ENCODE measurements at regions not wholly inside any gene's neighbourhood (a gene's known extent, or its start where the extent isn't known, plus 50 kb on each side); places are given as distances from the start of the nearest gene placed in this dataset.

- no peak overlapping the region for H3K9ac ChIP-seq (ENCODE audit: low read length)
- no peaks in the 10 kb centered on the region for H3F3A ChIP-seq (ENCODE audit: insufficient read depth, low read length, poor library complexity, severe bottlenecking)
- no peak overlapping the region for H3K4me3 ChIP-seq (ENCODE audit: low read length)
- no peak for TF ChIP-seq EP300 (conservative IDR thresholded peaks at IDR 0.05; ENCODE audit: poor library complexity, severe bottlenecking)
- no peak for TF ChIP-seq TAF1 (IDR thresholded peaks at IDR 0.05; ENCODE audit: low read depth)
- TF ChIP-seq CTCF (IDR thresholded peaks at IDR 0.05; ENCODE audit: poor library complexity, severe bottlenecking): no peak
- TF ChIP-seq RAD21 (conservative IDR thresholded peaks at IDR 0.05): no peak
- TF ChIP-seq POLR2AphosphoS5 (IDR thresholded peaks at IDR 0.05): no peak
- TF ChIP-seq SMC3 (conservative IDR thresholded peaks at IDR 0.05; ENCODE audit: poor library complexity): no peak
- TF ChIP-seq REST (IDR thresholded peaks at IDR 0.05; ENCODE audit: borderline replicate concordance): no peak
- TF ChIP-seq EZH2 (IDR thresholded peaks at IDR 0.05; ENCODE audit: borderline replicate concordance, insufficient read depth, low read length, poor library complexity, severe bottlenecking): no peak
- TF ChIP-seq MXI1 (conservative IDR thresholded peaks at IDR 0.05; ENCODE audit: poor library complexity, severe bottlenecking): no peak
- H3K27ac ChIP-seq (ENCODE audit: low read length): no peak overlapping the region
- no peaks in the 10 kb centered on the region for H3K27me3 ChIP-seq (ENCODE audit: insufficient read depth, low read depth, low read length)
- no peaks in the 10 kb centered on the region for H4K20me1 ChIP-seq (ENCODE audit: insufficient read depth)
- H3K79me2 ChIP-seq (replicated peaks; ENCODE audit: insufficient read depth, low read length): no peaks in the 10 kb centered on the region
- H3K4me2 ChIP-seq (ENCODE audit: low read length): no peak overlapping the region
- no peaks in the 10 kb centered on the region for H3K36me3 ChIP-seq (ENCODE audit: insufficient read depth, low read length)
- H3K9me2 ChIP-seq (ENCODE audit: insufficient read depth, low read length): no peaks in the 10 kb centered on the region
- H3K9me3 ChIP-seq (ENCODE audit: low read length): no peaks in the 10 kb centered on the region
- H2AFZ ChIP-seq (ENCODE audit: low read depth, low read length): no peak overlapping the region
Observed at GRCh38 chr4:81854406-81854805, 382.7 kb upstream of the RASGEF1B start.

GRCh38 chr4:81852031-81852715 lies 380.5 kb upstream of the RASGEF1B start:
- H3K36me3 ChIP-seq (ENCODE audit: insufficient read depth, low read length): no peaks in the 10 kb centered on the region
- no peak overlapping the region for H3K4me2 ChIP-seq (ENCODE audit: low read length)
- H3K9me3 ChIP-seq (ENCODE audit: low read length): no peaks in the 10 kb centered on the region
- no peak for TF ChIP-seq MXI1 (conservative IDR thresholded peaks at IDR 0.05; ENCODE audit: poor library complexity, severe bottlenecking)
- no peak for TF ChIP-seq SMC3 (conservative IDR thresholded peaks at IDR 0.05; ENCODE audit: poor library complexity)
- TF ChIP-seq POLR2AphosphoS5 (IDR thresholded peaks at IDR 0.05): no peak
- no peak for TF ChIP-seq EP300 (conservative IDR thresholded peaks at IDR 0.05; ENCODE audit: poor library complexity, severe bottlenecking)
- TF ChIP-seq TAF1 (IDR thresholded peaks at IDR 0.05; ENCODE audit: low read depth): no peak
- TF ChIP-seq CTCF (IDR thresholded peaks at IDR 0.05; ENCODE audit: poor library complexity, severe bottlenecking): no peak
- TF ChIP-seq EZH2 (IDR thresholded peaks at IDR 0.05; ENCODE audit: borderline replicate concordance, insufficient read depth, low read length, poor library complexity, severe bottlenecking): no peak
- TF ChIP-seq REST (IDR thresholded peaks at IDR 0.05; ENCODE audit: borderline replicate concordance): no peak
- no peak for TF ChIP-seq RAD21 (conservative IDR thresholded peaks at IDR 0.05)
- no peaks in the 10 kb centered on the region for H3K79me2 ChIP-seq (replicated peaks; ENCODE audit: insufficient read depth, low read length)
- H3K4me3 ChIP-seq (ENCODE audit: low read length): no peak overlapping the region
- no peaks in the 10 kb centered on the region for H4K20me1 ChIP-seq (ENCODE audit: insufficient read depth)
- no peak overlapping the region for H3K9ac ChIP-seq (ENCODE audit: low read length)
- H3K27ac ChIP-seq (ENCODE audit: low read length): no peak overlapping the region
- no peaks in the 10 kb centered on the region for H3K27me3 ChIP-seq (ENCODE audit: insufficient read depth, low read depth, low read length)
- H3F3A ChIP-seq (ENCODE audit: insufficient read depth, low read length, poor library complexity, severe bottlenecking): no peaks in the 10 kb centered on the region
- H3K9me2 ChIP-seq (ENCODE audit: insufficient read depth, low read length): no peaks in the 10 kb centered on the region
- no peak overlapping the region for H2AFZ ChIP-seq (ENCODE audit: low read depth, low read length)
